Skeletal muscle tissue (tissue), 3 donors: ENCODE measurements at regions not wholly inside any gene's neighbourhood (a gene's known extent, or its start where the extent isn't known, plus 50 kb on each side); places are given as distances from the start of the nearest gene placed in this dataset.
A peak's percentile ranks its signal among the peaks of the same experiment; 100 is the strongest.

Experiments
- H3K27ac ChIP-seq: one replicate; pipeline ENCODE4 v1.7.0; 2013; ENCODE audit warnings: mild to moderate bottlenecking, low read depth, low read length, inconsistent platforms
- H3K27me3 ChIP-seq, 3 donors: one replicate each; pipeline ENCODE4 v1.7.0; 2013; ENCODE audit warnings: low read length in 3 of 3; ENCODE audit not compliant: control insufficient read depth in 3 of 3, insufficient read depth in 3 of 3
- H3K36me3 ChIP-seq, 3 donors: one replicate each; pipeline ENCODE4 v1.7.0; 2013; ENCODE audit warnings: low read length in 3 of 3; ENCODE audit not compliant: control insufficient read depth in 3 of 3, insufficient read depth in 3 of 3
- H3K4me1 ChIP-seq, 3 donors: one replicate each; pipeline ENCODE4 v1.7.0; 2013; ENCODE audit warnings: low read length in 3 of 3, mild to moderate bottlenecking in 3 of 3; ENCODE audit not compliant: control insufficient read depth in 3 of 3, insufficient read depth in 3 of 3
- H3K4me3 ChIP-seq, 3 donors: one replicate each; pipeline ENCODE4 v1.7.0; 2013; ENCODE audit warnings: low read length in 3 of 3
- H3K9ac ChIP-seq, 3 donors: one replicate each; pipeline ENCODE4 v1.7.0; 2013; ENCODE audit warnings: low read length in 3 of 3, mild to moderate bottlenecking in 3 of 3, moderate library complexity in 2 of 3, low read depth in 1 of 3
- H3K9me3 ChIP-seq, 3 donors: one replicate each; pipeline ENCODE4 v1.7.0; 2013; ENCODE audit warnings: low read length in 3 of 3; ENCODE audit not compliant: control insufficient read depth in 3 of 3
- donor health status: Osteomylitis.

DNA sequence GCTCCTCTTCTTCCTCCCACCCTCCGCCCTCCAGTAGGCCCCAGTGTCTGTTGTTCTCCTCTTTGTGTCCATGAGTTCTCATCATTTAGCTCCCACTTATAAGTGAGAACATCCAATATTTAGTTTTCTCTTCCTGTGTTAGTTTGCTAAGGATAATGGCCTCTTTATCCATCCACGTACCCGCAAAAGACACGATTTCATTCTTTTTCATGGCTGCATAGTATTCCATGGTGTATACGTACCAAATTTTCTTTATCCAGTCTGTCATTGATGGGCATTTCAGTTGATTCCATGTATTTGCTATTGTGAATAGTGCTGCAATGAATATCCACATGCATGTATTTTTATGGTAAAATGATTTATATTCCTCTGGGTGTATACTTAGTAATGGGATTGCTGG lies 82.2 kb downstream of the COPS8 start:
- H3K27me3 ChIP-seq, result no peaks in the 10 kb centered on the region
- peaks cover 3 to 10% (median 3%) of the 10 kb centered on the region in 3 donors for H3K4me1 ChIP-seq

DNA sequence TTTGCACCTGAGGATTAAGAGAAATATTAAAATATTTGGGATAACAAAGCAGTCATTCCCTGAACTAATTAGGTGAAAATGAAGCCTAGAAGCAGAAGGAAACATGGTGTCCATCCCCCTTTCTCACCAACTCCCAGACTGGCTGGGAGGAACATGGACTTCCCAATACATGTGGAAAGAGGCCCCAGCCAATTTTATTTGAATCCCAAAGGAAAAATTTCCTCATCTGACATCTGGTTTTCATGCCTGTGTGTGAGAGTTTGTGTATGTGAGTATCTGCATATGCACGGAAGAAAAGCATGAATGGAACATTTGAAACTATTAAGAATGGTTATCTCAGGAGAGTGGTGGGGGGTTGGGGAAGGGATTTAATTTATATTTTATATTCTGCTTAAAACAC lies 84.3 kb downstream of the COPS8 start:
- H3K36me3 ChIP-seq, result no peaks in the 10 kb centered on the region
- no peak overlapping the region for H3K27ac ChIP-seq
- H3K27me3 ChIP-seq, result no peaks in the 10 kb centered on the region
- no peak overlapping the region for H3K4me3 ChIP-seq
- peaks cover 0 to 3% (median 0%) of the 10 kb centered on the region in 3 donors for H3K9me3 ChIP-seq
- H3K4me1 ChIP-seq, result peaks cover 3 to 10% (median 3%) of the 10 kb centered on the region in 3 donors
- H3K9ac ChIP-seq, result no peak overlapping the region

More for the DNA sequence above, 82.2 kb downstream of the COPS8 start:
- H3K4me3 ChIP-seq, result no peak overlapping the region
- no peaks in the 10 kb centered on the region for H3K36me3 ChIP-seq
- H3K9me3 ChIP-seq, result no peaks in the 10 kb centered on the region
- no peak overlapping the region for H3K27ac ChIP-seq
- H3K9ac ChIP-seq, result no peak overlapping the region

DNA sequence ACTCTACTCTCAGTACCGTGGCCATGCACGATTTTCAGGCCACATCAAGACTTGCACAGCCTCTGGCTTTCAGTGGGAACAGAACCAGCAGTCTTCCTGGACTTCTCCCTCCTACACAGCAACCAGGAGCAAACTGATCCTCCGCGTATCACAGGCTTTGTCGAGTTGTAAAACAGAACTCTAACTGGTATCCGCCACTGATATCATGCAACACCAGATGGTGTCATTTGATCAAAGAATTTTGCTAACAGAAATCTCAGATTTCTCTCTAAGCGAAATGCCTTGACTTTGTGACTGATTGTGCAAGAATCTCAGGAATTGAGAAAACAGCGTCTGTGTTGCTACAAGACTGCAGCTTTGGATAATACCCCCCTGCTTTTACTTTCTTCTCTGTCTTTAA lies 85.7 kb downstream of the COPS8 start:
- Histone ChIP-seq H3K9ac (peak overlapping the region in 2 of 3 donors; percentile 13 to 27), H3K36me3 (no peaks in the 10 kb centered on the region), H3K4me3 (peak overlapping the region in 1 of 3 donors; percentile 34), H3K27me3 (no peaks in the 10 kb centered on the region), H3K9me3 (peaks cover 0 to 3% (median 0%) of the 10 kb centered on the region in 3 donors), H3K27ac (peak overlapping the region; percentile 45), H3K4me1 (peaks cover 3 to 10% (median 3%) of the 10 kb centered on the region in 3 donors)

DNA sequence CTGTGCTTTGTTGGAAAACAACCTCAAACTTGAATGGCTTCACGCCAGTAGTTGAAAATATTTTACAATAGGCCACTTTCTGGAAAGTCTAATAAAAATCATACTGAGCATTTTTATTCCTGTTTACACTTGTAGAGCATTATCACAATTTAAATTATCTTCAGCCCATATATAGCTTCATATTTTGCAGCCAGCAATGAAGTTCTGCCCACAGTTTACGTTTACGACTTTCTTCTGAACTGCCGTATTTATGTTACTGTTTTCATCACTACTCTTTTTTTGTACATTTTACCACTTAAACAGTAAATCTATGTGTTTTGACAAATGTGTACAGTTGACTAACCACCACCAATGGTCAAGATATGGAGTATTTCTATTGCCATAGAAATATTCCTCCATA lies 86.2 kb downstream of the COPS8 start:
- Histone ChIP-seq H3K4me1 (peaks cover 3 to 10% (median 3%) of the 10 kb centered on the region in 3 donors), H3K27me3 (no peaks in the 10 kb centered on the region), H3K4me3 (no peak overlapping the region), H3K27ac (peak overlapping the region; percentile 1), H3K36me3 (no peaks in the 10 kb centered on the region), H3K9ac (no peak overlapping the region), H3K9me3 (peaks cover 0 to 3% (median 0%) of the 10 kb centered on the region in 3 donors)

DNA sequence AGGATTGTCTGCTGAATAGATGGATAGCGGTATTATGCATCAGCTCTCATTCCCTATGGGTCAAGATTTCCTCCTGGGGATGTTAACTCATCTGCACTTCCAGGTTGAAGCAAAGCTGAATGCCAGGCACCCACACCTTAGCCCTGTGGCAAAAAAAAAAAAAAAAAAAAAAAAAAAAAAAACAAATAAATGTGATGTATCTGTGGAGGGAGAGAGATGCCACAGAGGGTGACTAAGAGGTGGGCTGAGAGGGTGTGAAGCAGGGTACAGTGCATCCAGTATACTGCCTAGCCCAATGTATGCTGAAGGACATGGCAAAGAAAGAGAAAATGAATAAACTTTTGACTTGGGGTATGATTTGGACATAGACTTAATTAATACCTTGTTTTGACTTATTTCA lies 91.4 kb downstream of the COPS8 start:
- Histone ChIP-seq H3K27me3 (no peaks in the 10 kb centered on the region), H3K9ac (no peak overlapping the region), H3K4me1 (peaks cover 0 to 5% (median 0%) of the 10 kb centered on the region in 3 donors), H3K4me3 (no peak overlapping the region), H3K9me3 (peaks cover 0 to 3% (median 0%) of the 10 kb centered on the region in 3 donors), H3K27ac (no peak overlapping the region), H3K36me3 (no peaks in the 10 kb centered on the region)

DNA sequence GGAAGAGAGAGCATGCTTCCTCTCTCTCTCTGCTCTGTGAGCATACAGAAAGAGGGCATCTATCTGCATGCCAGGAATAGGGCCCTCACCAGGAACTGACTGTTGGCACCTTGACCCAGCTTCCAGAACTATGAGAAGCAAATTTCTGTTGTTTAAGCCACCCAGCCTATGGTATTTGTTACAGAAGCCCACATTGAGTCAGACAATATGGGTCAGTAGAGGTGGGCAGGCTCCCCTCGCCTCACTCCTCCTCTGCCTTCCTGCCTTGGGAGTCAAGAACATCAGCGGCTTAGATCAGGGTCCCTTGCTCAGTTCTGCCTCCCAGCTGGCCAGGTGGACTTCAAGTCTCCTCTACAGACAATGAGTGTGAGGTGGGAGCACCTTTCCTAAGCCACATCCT lies 92.3 kb downstream of the COPS8 start:
- peaks cover 0 to 4% (median 0%) of the 10 kb centered on the region in 3 donors for H3K4me1 ChIP-seq
- H3K27ac ChIP-seq, result no peak overlapping the region
- H3K36me3 ChIP-seq, result no peaks in the 10 kb centered on the region
- H3K4me3 ChIP-seq, result no peak overlapping the region
- H3K9ac ChIP-seq, result no peak overlapping the region
- H3K9me3 ChIP-seq, result peaks cover 0 to 3% (median 0%) of the 10 kb centered on the region in 3 donors
- no peaks in the 10 kb centered on the region for H3K27me3 ChIP-seq

DNA sequence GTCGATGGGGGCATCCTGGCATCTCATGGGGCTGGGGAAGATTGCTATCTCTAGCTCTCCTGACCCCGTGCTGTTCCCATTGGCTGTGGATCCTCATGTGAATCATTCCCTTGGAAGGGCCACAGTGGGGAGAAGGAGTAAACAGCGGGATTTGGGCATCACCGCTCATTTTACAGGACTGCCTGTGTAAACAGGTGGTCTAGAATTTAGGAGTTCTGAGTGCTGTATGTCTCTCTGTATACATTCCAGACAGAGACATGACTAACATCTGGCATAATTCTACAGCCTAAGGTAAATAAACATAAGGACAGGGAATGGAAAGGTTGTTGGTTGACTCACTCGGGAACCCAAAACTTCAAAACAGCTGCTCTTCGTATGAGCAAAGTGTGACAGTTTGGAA lies 92.7 kb downstream of the COPS8 start:
- Histone ChIP-seq H3K4me3 (no peak overlapping the region), H3K27me3 (no peaks in the 10 kb centered on the region), H3K4me1 (peaks cover 0 to 4% (median 0%) of the 10 kb centered on the region in 3 donors), H3K27ac (no peak overlapping the region), H3K9me3 (peaks cover 0 to 3% (median 0%) of the 10 kb centered on the region in 3 donors), H3K36me3 (no peaks in the 10 kb centered on the region), H3K9ac (no peak overlapping the region)

DNA sequence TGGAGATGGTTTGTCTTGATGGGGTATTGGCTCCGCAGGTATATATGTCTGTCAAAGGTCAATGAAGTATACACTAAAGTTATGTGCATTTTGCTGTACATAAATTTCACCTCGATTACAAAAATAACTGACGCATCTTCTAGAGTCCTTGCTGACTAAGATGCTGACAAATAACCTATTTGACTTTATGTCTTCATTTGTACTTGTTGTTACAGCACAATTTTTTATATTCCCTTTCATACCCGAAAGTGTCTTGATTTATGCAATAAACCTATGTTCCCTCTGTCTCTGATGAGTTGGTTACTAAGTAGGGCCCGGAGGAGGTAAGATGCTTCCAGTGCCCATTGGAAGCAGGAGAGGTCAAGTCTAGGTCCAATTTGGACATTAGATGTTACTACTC lies 93.5 kb downstream of the COPS8 start:
- H3K27me3 ChIP-seq, result no peaks in the 10 kb centered on the region
- H3K27ac ChIP-seq, result no peak overlapping the region
- H3K4me1 ChIP-seq, result peaks cover 0 to 4% (median 0%) of the 10 kb centered on the region in 3 donors
- H3K9ac ChIP-seq, result no peak overlapping the region
- H3K9me3 ChIP-seq, result no peaks in the 10 kb centered on the region
- no peaks in the 10 kb centered on the region for H3K36me3 ChIP-seq
- H3K4me3 ChIP-seq, result no peak overlapping the region

DNA sequence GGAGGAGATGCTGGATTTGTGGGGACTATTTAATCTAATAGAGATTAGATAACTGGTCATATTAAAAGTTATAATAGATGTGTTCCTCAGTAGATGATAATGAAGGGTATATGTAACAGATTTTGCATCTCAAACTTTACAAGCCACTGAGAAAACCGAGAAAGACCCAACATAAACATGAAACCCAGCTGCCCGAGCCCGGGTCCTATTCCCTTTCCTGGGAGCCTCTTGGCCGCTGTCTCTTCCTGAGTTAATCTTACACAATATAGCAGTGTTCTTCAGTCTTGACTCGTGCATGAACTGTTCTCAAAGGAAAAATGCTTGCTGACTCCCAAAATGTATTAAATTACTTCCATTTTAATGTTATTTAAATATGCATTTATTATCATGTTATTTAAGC lies 94.5 kb downstream of the COPS8 start:
- no peak overlapping the region for H3K9ac ChIP-seq
- H3K36me3 ChIP-seq, result no peaks in the 10 kb centered on the region
- H3K9me3 ChIP-seq, result no peaks in the 10 kb centered on the region
- no peak overlapping the region for H3K4me3 ChIP-seq
- H3K27ac ChIP-seq, result no peak overlapping the region
- peaks cover 0 to 4% (median 0%) of the 10 kb centered on the region in 3 donors for H3K4me1 ChIP-seq
- no peaks in the 10 kb centered on the region for H3K27me3 ChIP-seq

DNA sequence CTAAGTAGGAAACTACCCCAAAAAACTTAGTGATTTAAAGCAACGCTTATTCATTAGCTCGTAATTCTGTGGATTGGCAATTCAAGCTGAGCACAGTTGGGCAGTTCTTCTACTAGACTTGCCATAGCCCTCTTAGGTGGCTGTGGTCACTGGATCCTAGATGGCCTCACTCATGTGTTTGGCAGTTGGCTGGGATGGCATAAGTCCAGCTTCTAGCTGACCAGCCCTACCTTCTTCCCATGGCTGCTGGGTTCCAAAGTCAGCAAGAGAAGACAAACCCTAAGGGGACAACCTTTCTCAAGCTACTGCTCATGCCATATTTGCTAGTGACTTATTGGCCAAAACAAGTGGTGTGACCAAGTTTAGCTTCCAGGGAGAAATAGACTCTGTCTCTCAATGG lies 95.3 kb downstream of the COPS8 start:
- Histone ChIP-seq H3K4me3 (no peak overlapping the region), H3K36me3 (no peaks in the 10 kb centered on the region), H3K9ac (no peak overlapping the region), H3K27me3 (no peaks in the 10 kb centered on the region), H3K4me1 (peaks cover 0 to 4% (median 0%) of the 10 kb centered on the region in 3 donors), H3K27ac (no peak overlapping the region), H3K9me3 (no peaks in the 10 kb centered on the region)
